GM23248 (cell line): ENCODE measurements at regions not wholly inside any gene's neighbourhood (a gene's known extent, or its start where the extent isn't known, plus 50 kb on each side); places are given as distances from the start of the nearest gene placed in this dataset.

Source experiments
- EZH2 ChIP-seq: fragments of 200-600 bp; sonication (generic); IDR thresholded peaks from 2 replicates; pipeline ENCODE4 v1.6.1; 2018; ENCODE audit warnings: antibody characterized with exemption, mild to moderate bottlenecking; ENCODE audit not compliant: insufficient read depth, poor library complexity, severe bottlenecking
- EZH2phosphoT487 ChIP-seq: fragments of 200-600 bp; sonication (generic); IDR thresholded peaks from 2 replicates; pipeline ENCODE4 v1.6.1; 2018; ENCODE audit warnings: antibody characterized with exemption, moderate library complexity, mild to moderate bottlenecking, low read depth; ENCODE audit not compliant: insufficient read depth

- no peak for TF ChIP-seq EZH2
- no peak for TF ChIP-seq EZH2phosphoT487
Observed at GRCh38 chr12:92629349-92630065, 73.3 kb upstream of the PLEKHG7 start.
